ENCODE measurements at regions not wholly inside any gene's neighbourhood (a gene's known extent, or its start where the extent isn't known, plus 50 kb on each side); places are given as distances from the start of the nearest gene placed in this dataset.

DNA sequence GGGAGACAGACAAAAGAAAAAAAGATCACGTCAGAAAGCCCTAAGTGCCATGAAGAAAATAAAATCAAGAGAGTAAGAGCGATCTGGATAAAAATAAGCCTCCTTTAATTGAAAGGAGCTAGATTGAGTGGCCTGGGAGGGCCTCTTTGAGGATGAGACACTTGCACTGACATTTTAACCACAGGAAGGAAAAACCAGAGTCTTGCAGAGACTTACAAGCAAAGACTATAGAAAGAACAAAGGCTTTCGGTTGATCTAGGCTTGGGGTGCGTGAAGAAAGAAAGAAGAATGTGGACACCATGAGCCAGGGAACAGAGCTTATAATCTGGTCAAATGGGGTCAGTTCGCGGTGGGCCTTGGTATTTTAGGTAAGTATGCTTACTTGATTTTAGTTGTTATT is 342.7 kb downstream of the COG6 start:
- Mint-ChIP-seq H3K4me3 (no peak overlapping the region), H3K4me1 (no peaks in the 10 kb centered on the region), H3K27me3 (ENCODE audit: insufficient read depth, low read depth) (peaks cover 2% of the 10 kb centered on the region), H3K9me3 (peaks cover 5% of the 10 kb centered on the region), H3K27ac (no peak overlapping the region), H3K36me3 (no peaks in the 10 kb centered on the region)
- Histone ChIP-seq H3K9ac (no peak overlapping the region), H3K27me3 (no peaks in the 10 kb centered on the region), H3K27ac (no peak overlapping the region), H3F3A (ENCODE audit: low read depth) (peaks cover 4% of the 10 kb centered on the region), H3K36me3 (no peaks in the 10 kb centered on the region), H3K4me1 (peaks cover 3% of the 10 kb centered on the region), H2AFZ (replicated peaks) (no peak overlapping the region), H4K20me1 (ENCODE audit: low read depth) (no peaks in the 10 kb centered on the region), H3K4me3 (no peak overlapping the region), H3K9me3 (ENCODE audit: low read depth) (no peaks in the 10 kb centered on the region), H3K4me2 (no peak overlapping the region), H3K79me2 (ENCODE audit: low read depth) (no peaks in the 10 kb centered on the region)
- peak; percentile 8 for DNase-seq (ENCODE audit: low spot score)
- TF ChIP-seq EZH2 (IDR thresholded peaks at IDR 0.05) (no peak), EZH2phosphoT487 (IDR thresholded peaks at IDR 0.05) (no peak)
- TF ChIP-seq, protein P1, sequence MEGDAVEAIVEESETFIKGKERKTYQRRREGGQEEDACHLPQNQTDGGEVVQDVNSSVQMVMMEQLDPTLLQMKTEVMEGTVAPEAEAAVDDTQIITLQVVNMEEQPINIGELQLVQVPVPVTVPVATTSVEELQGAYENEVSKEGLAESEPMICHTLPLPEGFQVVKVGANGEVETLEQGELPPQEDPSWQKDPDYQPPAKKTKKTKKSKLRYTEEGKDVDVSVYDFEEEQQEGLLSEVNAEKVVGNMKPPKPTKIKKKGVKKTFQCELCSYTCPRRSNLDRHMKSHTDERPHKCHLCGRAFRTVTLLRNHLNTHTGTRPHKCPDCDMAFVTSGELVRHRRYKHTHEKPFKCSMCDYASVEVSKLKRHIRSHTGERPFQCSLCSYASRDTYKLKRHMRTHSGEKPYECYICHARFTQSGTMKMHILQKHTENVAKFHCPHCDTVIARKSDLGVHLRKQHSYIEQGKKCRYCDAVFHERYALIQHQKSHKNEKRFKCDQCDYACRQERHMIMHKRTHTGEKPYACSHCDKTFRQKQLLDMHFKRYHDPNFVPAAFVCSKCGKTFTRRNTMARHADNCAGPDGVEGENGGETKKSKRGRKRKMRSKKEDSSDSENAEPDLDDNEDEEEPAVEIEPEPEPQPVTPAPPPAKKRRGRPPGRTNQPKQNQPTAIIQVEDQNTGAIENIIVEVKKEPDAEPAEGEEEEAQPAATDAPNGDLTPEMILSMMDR (IDR thresholded peaks at IDR 0.05), result no peak

GRCh38 chr13:40002016-40002415 is 346.6 kb downstream of the COG6 start:
- Mint-ChIP-seq H3K4me1 (no peaks in the 10 kb centered on the region), H3K4me3 (no peak overlapping the region)
- no peak overlapping the region for H3K4me2 ChIP-seq

DNA sequence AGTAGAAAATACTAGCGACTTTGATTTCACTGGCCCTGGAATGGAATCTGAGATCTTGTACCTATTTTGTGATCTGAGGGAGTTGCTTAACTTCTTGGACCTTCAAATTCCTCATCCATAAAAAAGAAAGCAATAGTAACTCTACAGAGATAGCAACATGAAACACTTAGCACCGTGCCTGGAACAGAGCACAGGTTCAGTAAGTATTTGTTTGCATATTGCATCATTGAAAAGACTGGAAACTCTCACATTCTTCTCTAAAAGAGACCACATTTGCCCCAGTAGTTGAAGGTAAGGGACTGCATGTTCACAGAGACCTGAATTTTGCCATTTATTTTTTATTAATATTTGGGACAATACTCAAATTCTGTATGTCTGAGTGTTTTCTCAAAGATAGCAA is 358.1 kb downstream of the COG6 start:
- Mint-ChIP-seq H3K27me3 (ENCODE audit: insufficient read depth, low read depth) (peaks cover 2% of the 10 kb centered on the region), H3K9me3 (peaks cover 3% of the 10 kb centered on the region), H3K4me3 (no peak overlapping the region), H3K36me3 (no peaks in the 10 kb centered on the region), H3K27ac (no peak overlapping the region), H3K4me1 (no peaks in the 10 kb centered on the region)
- no peaks in the 10 kb centered on the region for H3F3A ChIP-seq (ENCODE audit: low read depth)
- no peaks in the 10 kb centered on the region for H3K27me3 ChIP-seq
- H3K4me3 ChIP-seq, result no peak overlapping the region
- H4K20me1 ChIP-seq (ENCODE audit: low read depth), result no peaks in the 10 kb centered on the region
- no peak for TF ChIP-seq EZH2phosphoT487 (IDR thresholded peaks at IDR 0.05)
- no peak for TF ChIP-seq EZH2 (IDR thresholded peaks at IDR 0.05)
- TF ChIP-seq, protein P1 (IDR thresholded peaks at IDR 0.05), result no peak
- no peaks in the 10 kb centered on the region for H3K4me1 ChIP-seq
- H3K9me3 ChIP-seq (ENCODE audit: low read depth), result no peaks in the 10 kb centered on the region
- H3K9ac ChIP-seq, result no peak overlapping the region
- DNase-seq (ENCODE audit: low spot score), result no peak
- H3K27ac ChIP-seq, result no peak overlapping the region
- H3K4me2 ChIP-seq, result no peak overlapping the region
- H3K36me3 ChIP-seq, result no peaks in the 10 kb centered on the region
- no peak overlapping the region for H2AFZ ChIP-seq (replicated peaks)
- H3K79me2 ChIP-seq (ENCODE audit: low read depth), result no peaks in the 10 kb centered on the region

More at GRCh38 chr13:40002016-40002415, 346.6 kb downstream of the COG6 start:
- Mint-ChIP-seq H3K9me3 (peaks cover 5% of the 10 kb centered on the region), H3K27ac (no peak overlapping the region), H3K36me3 (no peaks in the 10 kb centered on the region), H3K27me3 (ENCODE audit: insufficient read depth, low read depth) (peaks cover 2% of the 10 kb centered on the region)
- DNase-seq (ENCODE audit: low spot score), result no peak
- TF ChIP-seq EZH2 (IDR thresholded peaks at IDR 0.05) (no peak), EZH2phosphoT487 (IDR thresholded peaks at IDR 0.05) (no peak)
- TF ChIP-seq, protein P1 (IDR thresholded peaks at IDR 0.05), result no peak
- Histone ChIP-seq H3K36me3 (no peaks in the 10 kb centered on the region), H3K4me3 (no peak overlapping the region), H3K27me3 (no peaks in the 10 kb centered on the region), H3K9me3 (ENCODE audit: low read depth) (no peaks in the 10 kb centered on the region), H2AFZ (replicated peaks) (no peak overlapping the region), H4K20me1 (ENCODE audit: low read depth) (no peaks in the 10 kb centered on the region), H3K9ac (no peak overlapping the region), H3K79me2 (ENCODE audit: low read depth) (no peaks in the 10 kb centered on the region), H3K27ac (no peak overlapping the region), H3F3A (ENCODE audit: low read depth) (peaks cover 4% of the 10 kb centered on the region), H3K4me1 (peaks cover 3% of the 10 kb centered on the region)
